ENCODE measurements at regions not wholly inside any gene's neighbourhood (a gene's known extent, or its start where the extent isn't known, plus 50 kb on each side); places are given as distances from the start of the nearest gene placed in this dataset.
"Not testable (repeated sequence)": the region's sequence is repeated elsewhere in the genome, so short reads cannot be mapped to it uniquely, and the experiment has no call there.

- DNase-seq, result not testable (repeated sequence)
These were observed 96.9 kb downstream of the NPIPB11 start for GRCh38 chr16:29309601-29310000.

GRCh38 chr16:29308644-29309546 is 97.6 kb downstream of the NPIPB11 start:
- DNase-seq, result no peak

GRCh38 chr16:29307598-29308507 is 98.7 kb downstream of the NPIPB11 start:
- no peak for DNase-seq

- DNase-seq, result no peak
These were observed 99.4 kb downstream of the NPIPB11 start for GRCh38 chr16:29306943-29307597.

- DNase-seq, result no peak
These were observed 100.3 kb downstream of the NPIPB11 start for GRCh38 chr16:29306201-29306600.

- DNase-seq, result not testable (repeated sequence)
These were observed 101.5 kb downstream of the NPIPB11 start for GRCh38 chr16:29305018-29305417.

- DNase-seq, result no peak
These were observed 102.3 kb downstream of the NPIPB11 start for GRCh38 chr16:29304251-29304650.

GRCh38 chr16:29303520-29303919 is 103.0 kb downstream of the NPIPB11 start:
- DNase-seq, result no peak

GRCh38 chr16:29302976-29303375 is 103.5 kb downstream of the NPIPB11 start:
- DNase-seq, result no peak

GRCh38 chr16:29302433-29302832 is 104.1 kb downstream of the NPIPB11 start:
- DNase-seq, result not testable (repeated sequence)

- DNase-seq, result not testable (repeated sequence)
These were observed 104.7 kb downstream of the NPIPB11 start for GRCh38 chr16:29301662-29302285.

- DNase-seq, result not testable (repeated sequence)
These were observed 105.7 kb downstream of the NPIPB11 start for GRCh38 chr16:29300541-29301535.

- DNase-seq, result not testable (repeated sequence)
These were observed 106.5 kb downstream of the NPIPB11 start for GRCh38 chr16:29300030-29300491.

- not testable (repeated sequence) for DNase-seq
These were observed 107.5 kb downstream of the NPIPB11 start for GRCh38 chr16:29298997-29299396.

- DNase-seq, result not testable (repeated sequence)
These were observed 108.2 kb downstream of the NPIPB11 start for GRCh38 chr16:29298307-29298706.

- not testable (repeated sequence) for DNase-seq
These were observed 108.7 kb downstream of the NPIPB11 start for GRCh38 chr16:29297809-29298177.

- not testable (repeated sequence) for DNase-seq
These were observed 109.2 kb downstream of the NPIPB11 start for GRCh38 chr16:29297144-29297808.

GRCh38 chr16:29296176-29296575 is 110.3 kb downstream of the NPIPB11 start:
- DNase-seq, result not testable (repeated sequence)

GRCh38 chr16:29294951-29295795 is 111.3 kb downstream of the NPIPB11 start:
- DNase-seq, result not testable (repeated sequence)

Data from SW 1271 (cell line).